Subcutaneous abdominal adipose tissue (tissue), 5 donors: ENCODE measurements at regions not wholly inside any gene's neighbourhood (a gene's known extent, or its start where the extent isn't known, plus 50 kb on each side); places are given as distances from the start of the nearest gene placed in this dataset.
"Not testable (repeated sequence)": the region's sequence is repeated elsewhere in the genome, so short reads cannot be mapped to it uniquely, and the experiment has no call there.

ENCODE experiments used
- H3K27ac ChIP-seq: one replicate; pipeline ENCODE4 v1.7.0; 2013; ENCODE audit warnings: low read depth, mild to moderate bottlenecking, inconsistent platforms, low read length, moderate library complexity
- H3K27me3 ChIP-seq, 5 donors: one replicate each; pipeline ENCODE4 v1.7.0; 2013; ENCODE audit warnings: low read length in 5 of 5, inconsistent platforms in 1 of 5; ENCODE audit not compliant: control insufficient read depth in 5 of 5, insufficient read depth in 4 of 5
- H3K36me3 ChIP-seq, 5 donors: one replicate each; pipeline ENCODE4 v1.7.0; 2013; ENCODE audit warnings: low read length in 5 of 5; ENCODE audit not compliant: control insufficient read depth in 5 of 5, insufficient read depth in 5 of 5
- H3K4me1 ChIP-seq, 5 donors: one replicate each; pipeline ENCODE4 v1.7.0; 2013; ENCODE audit warnings: low read length in 5 of 5, mild to moderate bottlenecking in 3 of 5, moderate library complexity in 1 of 5; ENCODE audit not compliant: control insufficient read depth in 5 of 5, insufficient read depth in 5 of 5
- H3K4me3 ChIP-seq, 5 donors: one replicate each; pipeline ENCODE4 v1.7.0; 2013; ENCODE audit warnings: low read length in 5 of 5, low read depth in 1 of 5
- H3K9ac ChIP-seq, 5 donors: one replicate each; pipeline ENCODE4 v1.7.0; 2013; ENCODE audit warnings: low read length in 5 of 5, mild to moderate bottlenecking in 4 of 5, moderate library complexity in 3 of 5
- H3K9me3 ChIP-seq, 5 donors: one replicate each; pipeline ENCODE4 v1.7.0; 2013; ENCODE audit warnings: low read length in 5 of 5; ENCODE audit not compliant: control insufficient read depth in 5 of 5
- donor health status: healthy.
- donor health status: healthy.
- donor health status: healthy.
- donor health status: healthy.
- donor health status: healthy.

DNA sequence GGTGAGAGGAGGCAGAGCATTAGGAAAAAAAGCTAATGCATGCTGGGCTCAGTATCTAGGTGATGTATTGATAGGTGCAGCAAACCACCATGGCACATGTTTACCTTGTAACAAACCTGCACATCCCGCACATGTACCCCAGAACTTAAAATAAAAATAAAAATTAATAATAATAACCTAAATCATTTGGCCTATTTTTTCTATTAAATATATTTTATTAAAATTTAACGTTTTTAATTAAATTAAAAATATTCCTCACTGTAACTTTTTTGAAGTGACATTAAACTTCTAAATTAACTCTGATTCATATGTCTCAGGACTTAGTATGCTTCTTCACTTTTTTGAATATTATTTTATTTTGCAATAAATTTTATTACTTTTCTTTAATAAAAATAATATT is 83.7 kb upstream of the PARP8 start:
- Histone ChIP-seq H3K36me3 (no peaks in the 10 kb centered on the region), H3K9me3 (peaks cover 0 to 3% (median 0%) of the 10 kb centered on the region in 5 donors), H3K27me3 (no peaks in the 10 kb centered on the region), H3K27ac (no peak overlapping the region), H3K4me3 (no peak overlapping the region), H3K4me1 (no peaks in the 10 kb centered on the region), H3K9ac (no peak overlapping the region)

DNA sequence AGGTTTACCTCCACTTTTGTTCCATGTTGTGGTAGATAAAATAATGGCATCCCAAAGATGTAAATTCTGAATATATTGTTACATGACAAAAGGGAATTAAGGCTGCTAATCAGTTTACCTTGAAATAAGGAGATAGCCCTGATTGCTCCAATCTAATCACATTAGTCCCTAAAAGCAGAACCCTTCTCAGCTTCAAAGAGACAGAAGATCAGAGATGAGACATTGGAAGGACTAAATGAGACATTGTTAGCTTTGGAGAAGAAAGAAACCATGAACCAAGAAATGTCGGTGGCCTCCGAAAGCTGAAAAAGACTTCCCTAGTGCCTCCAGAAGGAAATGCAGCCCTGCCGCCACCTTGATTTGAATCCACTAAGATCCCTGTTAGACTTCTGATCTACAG is 82.8 kb upstream of the PARP8 start:
- no peak overlapping the region for H3K27ac ChIP-seq
- H3K27me3 ChIP-seq = no peaks in the 10 kb centered on the region
- no peaks in the 10 kb centered on the region for H3K4me1 ChIP-seq
- H3K9ac ChIP-seq = no peak overlapping the region
- H3K4me3 ChIP-seq = no peak overlapping the region
- peaks cover 0 to 3% (median 0%) of the 10 kb centered on the region in 5 donors for H3K9me3 ChIP-seq
- H3K36me3 ChIP-seq = no peaks in the 10 kb centered on the region

DNA sequence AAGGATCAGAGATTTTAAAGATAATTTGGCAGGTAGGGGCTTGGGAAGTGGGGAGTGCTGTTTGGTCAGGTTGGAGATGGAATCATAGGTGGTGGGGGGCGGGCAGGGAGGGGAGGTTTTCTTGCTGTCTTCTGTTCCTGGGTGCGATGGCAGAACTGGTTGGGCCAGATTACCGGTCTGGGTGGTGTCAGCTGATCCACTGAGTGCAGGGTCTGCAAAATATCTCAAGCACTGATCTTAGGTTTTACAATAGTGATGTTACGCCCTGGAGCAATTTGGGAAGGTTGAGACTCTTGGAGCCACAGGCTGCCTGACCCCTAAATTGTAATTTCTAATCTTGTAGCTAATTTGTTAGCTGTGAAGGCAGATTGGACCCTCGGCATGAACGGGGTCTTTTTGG is 78.0 kb upstream of the PARP8 start:
- H3K9ac ChIP-seq, H3K36me3 ChIP-seq, H3K4me3 ChIP-seq, H3K27me3 ChIP-seq, H3K9me3 ChIP-seq, H3K27ac ChIP-seq, H3K4me1 ChIP-seq: not testable (repeated sequence)

DNA sequence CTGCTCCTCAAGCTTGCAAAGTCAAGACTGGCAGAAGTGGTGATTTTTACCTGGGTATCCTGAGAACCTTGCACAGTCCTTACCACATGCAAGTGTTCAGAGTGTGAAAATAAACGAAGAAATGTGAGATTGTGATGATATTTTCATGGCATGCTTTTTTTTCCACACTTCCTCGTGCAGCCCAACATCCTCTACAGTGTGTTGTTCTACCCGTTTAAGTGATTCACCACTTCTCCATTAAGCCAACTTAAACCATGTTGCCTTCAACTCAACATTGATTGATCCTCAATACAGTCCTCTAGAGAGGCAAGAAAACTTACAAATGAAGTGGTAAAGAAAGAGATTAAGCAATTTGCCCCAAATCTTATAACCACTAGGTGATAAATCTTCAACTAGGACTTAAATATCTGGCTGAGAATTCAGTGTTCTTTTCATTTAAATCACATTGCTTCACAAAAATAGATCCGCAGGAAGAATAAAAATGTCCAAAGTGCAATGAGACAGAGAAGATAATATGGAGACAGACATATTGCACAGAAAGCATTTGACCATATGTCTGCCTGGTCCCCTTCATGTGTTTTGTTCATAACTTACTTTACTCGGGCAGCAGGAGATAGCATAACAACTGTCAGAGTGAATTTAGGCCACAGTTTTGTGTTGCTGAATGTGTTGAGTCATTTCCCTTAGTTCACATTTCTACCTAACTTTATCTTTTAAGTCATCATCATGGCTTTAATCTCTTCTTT is 75.8 kb upstream of the PARP8 start:
- not testable (repeated sequence) for H3K27ac ChIP-seq, H3K9me3 ChIP-seq, H3K4me1 ChIP-seq, H3K36me3 ChIP-seq, H3K4me3 ChIP-seq, H3K9ac ChIP-seq, H3K27me3 ChIP-seq

DNA sequence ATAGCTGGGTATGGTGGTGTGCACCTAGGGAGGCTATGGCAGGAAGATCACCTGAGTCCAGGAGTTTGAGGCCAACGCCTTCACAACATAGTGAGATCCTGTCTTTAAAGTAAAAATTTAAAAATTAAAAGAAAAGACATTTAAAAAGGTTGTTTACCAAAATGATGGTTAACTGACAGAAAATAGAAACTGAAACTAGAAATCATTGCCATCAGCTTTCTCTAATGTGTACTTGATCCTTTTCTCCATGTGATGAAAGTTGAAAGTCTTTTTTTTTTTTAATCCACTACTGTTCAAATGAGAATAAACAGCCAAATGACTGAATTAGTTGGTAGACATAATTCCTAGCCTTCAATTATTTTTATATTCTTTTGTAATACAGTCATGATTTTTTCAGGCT is 75.1 kb upstream of the PARP8 start:
- H3K36me3 ChIP-seq, H3K4me3 ChIP-seq, H3K9ac ChIP-seq, H3K27ac ChIP-seq, H3K27me3 ChIP-seq, H3K4me1 ChIP-seq, H3K9me3 ChIP-seq: not testable (repeated sequence)

DNA sequence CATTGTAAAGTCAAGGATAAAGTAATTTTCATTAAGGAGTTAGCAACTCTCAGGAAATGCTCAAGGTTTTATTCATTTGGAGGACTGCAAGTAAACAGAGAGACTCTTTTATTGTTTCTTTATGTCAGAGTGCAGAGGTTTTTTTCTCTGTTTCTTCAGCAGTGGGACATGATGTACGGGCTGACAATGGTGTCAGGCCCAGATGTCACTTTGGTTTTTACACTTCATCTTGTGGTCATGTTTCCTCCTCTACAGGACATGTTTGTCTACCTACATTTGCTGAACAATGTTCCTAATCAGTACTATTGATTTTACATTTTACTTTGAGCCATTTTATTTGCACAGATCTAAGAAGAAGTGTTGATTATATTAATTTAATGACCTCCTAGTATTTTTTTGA is 72.8 kb upstream of the PARP8 start:
- Histone ChIP-seq H3K9me3 (no peaks in the 10 kb centered on the region), H3K27ac (no peak overlapping the region), H3K9ac (no peak overlapping the region), H3K27me3 (no peaks in the 10 kb centered on the region), H3K36me3 (no peaks in the 10 kb centered on the region), H3K4me3 (no peak overlapping the region), H3K4me1 (no peaks in the 10 kb centered on the region)

DNA sequence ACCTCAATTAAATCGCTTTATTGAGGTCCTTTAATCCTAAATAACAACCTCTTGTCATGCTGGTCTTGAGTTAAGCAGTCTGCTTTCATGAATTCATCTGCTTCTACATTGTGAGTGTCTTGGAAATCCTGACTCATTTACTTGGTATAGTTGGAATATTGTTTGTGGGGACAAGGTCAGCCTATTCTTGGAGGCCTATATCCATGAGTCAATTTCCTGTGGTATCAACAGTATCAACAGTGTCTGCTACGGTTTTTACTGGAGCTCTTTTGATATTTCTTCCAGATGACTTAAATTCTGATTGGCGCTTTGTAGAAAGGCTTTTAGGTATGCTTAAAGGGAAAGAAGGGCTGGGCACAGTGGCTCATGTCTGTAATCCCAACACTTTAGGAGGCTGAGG is 71.2 kb upstream of the PARP8 start:
- H3K4me1 ChIP-seq = no peaks in the 10 kb centered on the region
- no peak overlapping the region for H3K4me3 ChIP-seq
- no peak overlapping the region for H3K27ac ChIP-seq
- H3K36me3 ChIP-seq = no peaks in the 10 kb centered on the region
- no peaks in the 10 kb centered on the region for H3K27me3 ChIP-seq
- H3K9me3 ChIP-seq = no peaks in the 10 kb centered on the region
- no peak overlapping the region for H3K9ac ChIP-seq

DNA sequence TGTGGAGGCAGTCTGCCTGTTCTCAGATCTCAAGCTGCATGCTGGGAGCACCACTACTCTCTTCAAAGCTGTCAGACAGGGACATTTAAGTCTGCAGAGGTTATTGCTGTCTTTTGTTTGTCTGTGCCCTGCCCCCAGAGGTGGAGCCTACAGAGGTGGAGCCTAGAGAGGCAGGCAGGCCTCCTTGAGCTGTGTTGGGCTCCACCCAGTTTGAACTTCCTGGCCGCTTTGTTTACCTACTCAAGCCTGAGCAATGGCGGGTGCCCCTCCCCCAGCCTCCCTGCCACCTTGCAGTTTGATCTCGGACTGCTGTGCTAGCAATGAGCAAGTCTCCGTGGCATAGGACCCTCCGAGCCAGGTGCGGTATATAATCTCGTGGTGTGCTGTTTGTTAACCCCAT is 64.9 kb upstream of the PARP8 start:
- not testable (repeated sequence) for H3K36me3 ChIP-seq, H3K9me3 ChIP-seq

DNA sequence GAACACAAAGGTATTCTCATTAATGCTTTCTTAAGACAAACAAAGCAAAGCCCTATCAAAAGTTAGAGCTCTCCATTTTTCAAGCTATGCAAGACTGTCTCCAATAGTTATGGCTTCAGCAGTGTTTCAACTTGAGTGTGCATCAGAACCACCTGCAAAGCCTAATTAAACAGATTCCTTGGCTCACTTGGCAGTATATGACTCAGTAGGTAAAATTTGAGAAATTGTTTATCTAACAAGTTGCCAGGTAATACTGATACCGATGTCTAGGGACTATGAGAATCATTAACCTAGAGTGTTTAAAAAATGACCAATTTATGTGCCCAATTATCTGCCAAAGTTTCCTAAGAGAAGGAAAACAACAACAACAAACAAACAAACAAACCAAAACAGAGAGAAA is 60.3 kb upstream of the PARP8 start:
- Histone ChIP-seq H3K27ac (no peak overlapping the region), H3K27me3 (no peaks in the 10 kb centered on the region)

More for the DNA sequence above, 64.9 kb upstream of the PARP8 start:
- not testable (repeated sequence) for H3K9ac ChIP-seq, H3K27me3 ChIP-seq, H3K4me3 ChIP-seq, H3K4me1 ChIP-seq, H3K27ac ChIP-seq

DNA sequence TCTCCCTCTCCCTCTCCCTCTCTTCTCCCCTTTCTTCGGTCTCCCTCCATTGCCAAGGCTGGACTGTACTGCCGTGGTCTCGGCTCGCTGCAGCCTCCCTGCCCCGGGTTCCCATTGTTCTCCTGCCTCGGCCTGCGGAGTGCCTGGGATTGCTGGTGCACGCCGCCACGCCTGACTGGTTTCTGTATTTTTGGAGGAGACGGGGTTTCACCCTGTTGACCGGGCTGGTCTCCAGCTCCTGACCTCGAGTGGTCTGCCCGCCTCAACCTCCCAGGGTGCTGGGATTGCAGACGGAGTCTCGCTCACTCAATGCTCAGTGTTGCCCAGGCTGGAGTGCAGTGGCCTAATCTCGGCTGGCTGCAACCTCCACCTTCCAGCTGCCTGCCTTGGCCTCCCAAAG is 59.0 kb upstream of the PARP8 start:
- not testable (repeated sequence) for H3K4me3 ChIP-seq, H3K27ac ChIP-seq, H3K9ac ChIP-seq

More for the DNA sequence above, 60.3 kb upstream of the PARP8 start:
- H3K9me3 ChIP-seq = no peaks in the 10 kb centered on the region
- no peaks in the 10 kb centered on the region for H3K4me1 ChIP-seq
- H3K36me3 ChIP-seq = no peaks in the 10 kb centered on the region
- H3K9ac ChIP-seq = no peak overlapping the region
- no peak overlapping the region for H3K4me3 ChIP-seq

More for the DNA sequence above, 59.0 kb upstream of the PARP8 start:
- H3K36me3 ChIP-seq, H3K27me3 ChIP-seq, H3K9me3 ChIP-seq, H3K4me1 ChIP-seq: not testable (repeated sequence)
